ENCODE measurements at regions not wholly inside any gene's neighbourhood (a gene's known extent, or its start where the extent isn't known, plus 50 kb on each side); places are given as distances from the start of the nearest gene placed in this dataset.
"Not testable (repeated sequence)": the region's sequence is repeated elsewhere in the genome, so short reads cannot be mapped to it uniquely, and the experiment has no call there.

- not testable (repeated sequence) for TF ChIP-seq CTCF, POLR2AphosphoS5, POLR2A (IDR thresholded peaks at IDR 0.05)
These were observed 138.8 kb upstream of the RNF32 start for GRCh38 chr7:156501815-156502214.

Data from breast epithelium (tissue), 3 donors.